ENCODE measurements at regions not wholly inside any gene's neighbourhood (a gene's known extent, or its start where the extent isn't known, plus 50 kb on each side); places are given as distances from the start of the nearest gene placed in this dataset.

DNA sequence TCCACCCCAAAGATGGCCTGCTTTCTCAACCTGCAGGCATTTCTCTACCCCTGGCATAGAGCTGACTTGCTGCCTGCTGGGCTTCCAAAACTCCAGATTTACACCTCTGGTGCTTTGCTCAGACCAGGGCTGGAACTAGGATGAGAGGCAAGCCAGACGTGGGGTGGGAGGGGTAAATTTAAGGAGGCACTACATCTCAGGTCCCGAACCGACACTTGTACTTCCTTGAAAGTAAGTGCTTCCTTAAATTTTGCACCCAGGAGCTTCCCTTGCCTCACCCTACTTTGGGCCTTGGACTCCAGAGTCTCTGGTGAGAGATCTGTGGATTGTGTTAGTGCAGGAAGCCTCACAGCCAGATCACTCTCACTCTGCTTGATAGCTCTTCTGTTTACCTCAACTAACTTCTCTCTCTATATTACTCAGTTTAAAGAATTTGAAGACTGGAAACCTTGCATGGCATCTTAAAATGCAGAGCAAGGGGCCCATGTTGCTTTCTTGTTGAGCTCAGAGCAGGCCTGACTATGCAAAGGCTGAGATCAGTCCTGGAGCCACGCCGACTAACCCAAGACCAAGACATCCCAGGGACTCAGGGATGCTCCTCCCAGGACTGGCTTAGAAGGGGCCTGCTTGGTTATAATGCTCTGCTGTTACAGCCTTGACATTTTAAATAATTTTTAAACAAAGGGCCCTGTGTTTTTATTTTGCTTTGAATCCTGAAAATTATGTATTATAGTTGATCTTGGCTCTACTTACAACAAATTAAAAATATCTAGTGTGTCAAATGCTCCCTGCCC, 145.0 kb upstream of the LEF1 start:
- Histone ChIP-seq H2AFZ (ENCODE audit: insufficient read depth, low read depth, low read length, poor library complexity, severe bottlenecking) (no peak overlapping the region), H3K4me3 (replicated peaks in 1 of 3; ENCODE audit: low read depth in 2 of 3, low read length in 3 of 3) (no peak overlapping the region), H3K4me1 (ENCODE audit: control insufficient read depth in 1 of 2, insufficient read depth in 2 of 2, low read length in 2 of 2) (no peaks in the 10 kb centered on the region), H3K9ac (ENCODE audit: insufficient read depth, low read length, poor library complexity, severe bottlenecking) (no peak overlapping the region), H3K27ac (ENCODE audit: low read depth in 1 of 2, low read length in 2 of 2) (no peak overlapping the region), H3K27me3 (ENCODE audit: control insufficient read depth in 2 of 2, insufficient read depth in 2 of 2, low read length in 2 of 2) (no peaks in the 10 kb centered on the region), H3K79me2 (ENCODE audit: insufficient read depth, low read length) (no peaks in the 10 kb centered on the region), H3K36me3 (replicated peaks in 1 of 2; ENCODE audit: control insufficient read depth in 1 of 2, insufficient read depth in 2 of 2, low read length in 2 of 2) (no peaks in the 10 kb centered on the region), H4K20me1 (ENCODE audit: insufficient read depth, low read length) (no peaks in the 10 kb centered on the region), H3K4me2 (replicated peaks; ENCODE audit: extremely low read depth, low read length, poor library complexity, severe bottlenecking) (no peak overlapping the region), H3K9me3 (replicated peaks in 1 of 2; ENCODE audit: control insufficient read depth in 1 of 2, insufficient read depth in 1 of 2, low read length in 2 of 2) (peaks cover 0 to 4% of the 10 kb centered on the region in 2 donors)
- Mint-ChIP-seq H3K27me3 (ENCODE audit: low read depth in 3 of 3) (peaks cover 0 to 2% (median 1%) of the 10 kb centered on the region in 3 donors), H3K4me3 (no peak overlapping the region), H3K27ac (no peak overlapping the region), H3K36me3 (no peaks in the 10 kb centered on the region), H3K9me3 (peaks cover 3 to 15% (median 7%) of the 10 kb centered on the region in 7 donors), H3K4me1 (no peaks in the 10 kb centered on the region)
- no CpG with 5 or more reads among the region's 5 CpGs for WGBS (ENCODE audit: insufficient coverage)
- TF ChIP-seq CTCF (IDR thresholded peaks at IDR 0.05) = no peak
- intact Hi-C loops (cut with micrococcal nuclease) = no loop called here
- DNase-seq = no peak

DNA sequence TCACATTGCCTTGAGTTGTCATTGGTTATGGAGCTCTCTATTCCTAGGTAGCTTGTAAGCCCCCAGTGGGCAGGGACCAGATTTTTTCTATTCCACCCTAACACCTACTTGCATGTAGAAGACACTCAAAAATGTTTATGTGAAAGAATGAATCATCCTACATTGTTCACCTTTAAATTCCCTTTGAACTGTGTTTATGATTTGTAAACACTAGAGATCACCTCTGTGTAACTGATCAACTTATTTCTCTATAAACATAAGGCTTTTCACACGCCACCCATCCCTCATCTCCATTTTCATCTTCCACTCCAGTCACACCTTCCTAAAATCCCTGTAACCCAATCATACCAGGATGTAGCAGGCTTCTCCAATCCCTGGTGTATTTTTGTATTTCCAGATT, 142.6 kb upstream of the LEF1 start:
- Mint-ChIP-seq H3K4me1 (no peaks in the 10 kb centered on the region), H3K27ac (no peak overlapping the region), H3K9me3 (peaks cover 3 to 15% (median 7%) of the 10 kb centered on the region in 7 donors), H3K36me3 (no peaks in the 10 kb centered on the region), H3K27me3 (ENCODE audit: low read depth in 3 of 3) (peaks cover 1 to 2% (median 2%) of the 10 kb centered on the region in 3 donors), H3K4me3 (no peak overlapping the region)
- Histone ChIP-seq H3K36me3 (replicated peaks in 1 of 2; ENCODE audit: control insufficient read depth in 1 of 2, insufficient read depth in 2 of 2, low read length in 2 of 2) (no peaks in the 10 kb centered on the region), H3K9me3 (replicated peaks in 1 of 2; ENCODE audit: control insufficient read depth in 1 of 2, insufficient read depth in 1 of 2, low read length in 2 of 2) (peaks cover 0 to 4% of the 10 kb centered on the region in 2 donors), H2AFZ (ENCODE audit: insufficient read depth, low read depth, low read length, poor library complexity, severe bottlenecking) (no peak overlapping the region), H3K4me2 (replicated peaks; ENCODE audit: extremely low read depth, low read length, poor library complexity, severe bottlenecking) (no peak overlapping the region), H3K27ac (ENCODE audit: low read depth in 1 of 2, low read length in 2 of 2) (no peak overlapping the region), H3K27me3 (ENCODE audit: control insufficient read depth in 2 of 2, insufficient read depth in 2 of 2, low read length in 2 of 2) (no peaks in the 10 kb centered on the region), H4K20me1 (ENCODE audit: insufficient read depth, low read length) (no peaks in the 10 kb centered on the region), H3K9ac (ENCODE audit: insufficient read depth, low read length, poor library complexity, severe bottlenecking) (no peak overlapping the region), H3K79me2 (ENCODE audit: insufficient read depth, low read length) (no peaks in the 10 kb centered on the region), H3K4me1 (ENCODE audit: control insufficient read depth in 1 of 2, insufficient read depth in 2 of 2, low read length in 2 of 2) (no peaks in the 10 kb centered on the region), H3K4me3 (replicated peaks in 1 of 3; ENCODE audit: low read depth in 2 of 3, low read length in 3 of 3) (no peak overlapping the region)
- TF ChIP-seq CTCF (IDR thresholded peaks at IDR 0.05) = no peak
- intact Hi-C loops (cut with micrococcal nuclease) = no loop called here
- no peak for DNase-seq
- 89% methylated on average over 1 of the region's 1 CpG for WGBS (ENCODE audit: insufficient coverage)
